ENCODE measurements at regions not wholly inside any gene's neighbourhood (a gene's known extent, or its start where the extent isn't known, plus 50 kb on each side); places are given as distances from the start of the nearest gene placed in this dataset.

GRCh38 chr9:89996773-89997172 lies 392.0 kb downstream of the GADD45G start:
- Histone ChIP-seq H3K4me1 (replicated peaks) (peaks cover 15% of the 10 kb centered on the region), H3K9me3 (no peaks in the 10 kb centered on the region), H3K27me3 (replicated peaks; ENCODE audit: insufficient read depth) (no peaks in the 10 kb centered on the region), H3K4me3 (no peak overlapping the region), H3K36me3 (no peaks in the 10 kb centered on the region), H3K27ac (no peak overlapping the region)
- intact Hi-C loops (cut with DNase I) = no loop called here
- DNase-seq (ENCODE audit: low spot score) = no peak
- TF ChIP-seq POLR2A (IDR thresholded peaks at IDR 0.05) = no peak
- TF ChIP-seq POLR2AphosphoS5 (IDR thresholded peaks at IDR 0.05) = no peak
- TF ChIP-seq CTCF (IDR thresholded peaks at IDR 0.05) = no peak
- 93% methylated on average over 3 of the region's 3 CpGs for WGBS

GRCh38 chr9:89998633-89999032 lies 393.8 kb downstream of the GADD45G start:
- H3K4me3 ChIP-seq = no peak overlapping the region
- no peaks in the 10 kb centered on the region for H3K27me3 ChIP-seq (replicated peaks; ENCODE audit: insufficient read depth)
- peaks cover 24% of the 10 kb centered on the region for H3K4me1 ChIP-seq (replicated peaks)
- no peaks in the 10 kb centered on the region for H3K9me3 ChIP-seq
- TF ChIP-seq POLR2A (IDR thresholded peaks at IDR 0.05) (no peak), POLR2AphosphoS5 (IDR thresholded peaks at IDR 0.05) (no peak), CTCF (IDR thresholded peaks at IDR 0.05) (no peak)
- intact Hi-C loops (cut with DNase I) = no loop called here
- DNase-seq (ENCODE audit: low spot score) = no peak
- WGBS = 78% methylated on average over 3 of the region's 3 CpGs
- peak overlapping the region; percentile 85 to 87 for H3K27ac ChIP-seq
- no peaks in the 10 kb centered on the region for H3K36me3 ChIP-seq

GRCh38 chr9:89999176-89999533 lies 394.3 kb downstream of the GADD45G start:
- no peaks in the 10 kb centered on the region for H3K9me3 ChIP-seq
- peak overlapping the region; percentile 85 to 87 for H3K27ac ChIP-seq
- peak; percentile 92 for DNase-seq (ENCODE audit: low spot score)
- intact Hi-C loops (cut with DNase I) = no loop called here
- H3K4me1 ChIP-seq (replicated peaks) = peaks cover 24% of the 10 kb centered on the region
- H3K27me3 ChIP-seq (replicated peaks; ENCODE audit: insufficient read depth) = no peaks in the 10 kb centered on the region
- WGBS = 83% methylated on average over 3 of the region's 3 CpGs
- no peaks in the 10 kb centered on the region for H3K36me3 ChIP-seq
- no peak overlapping the region for H3K4me3 ChIP-seq
- TF ChIP-seq POLR2AphosphoS5 (IDR thresholded peaks at IDR 0.05) (peak; percentile 83), CTCF (IDR thresholded peaks at IDR 0.05) (no peak)

GRCh38 chr9:89999534-90000370 lies 394.9 kb downstream of the GADD45G start:
- H3K27ac ChIP-seq = peak overlapping the region; percentile 85 to 87
- H3K4me3 ChIP-seq = no peak overlapping the region
- WGBS = 11% methylated on average over 12 of the region's 12 CpGs
- H3K4me1 ChIP-seq (replicated peaks) = peaks cover 24% of the 10 kb centered on the region
- TF ChIP-seq CTCF (IDR thresholded peaks at IDR 0.05) = no peak
- no peak for TF ChIP-seq POLR2A (IDR thresholded peaks at IDR 0.05)
- peak; percentile 77 for TF ChIP-seq POLR2AphosphoS5 (IDR thresholded peaks at IDR 0.05)
- no peaks in the 10 kb centered on the region for H3K9me3 ChIP-seq
- intact Hi-C loops (cut with DNase I) = loop anchor here (5.0 kb wide), 1 partner anchor 377 kb away; no protein-coding TSS in a partner anchor
- H3K36me3 ChIP-seq = no peaks in the 10 kb centered on the region
- DNase-seq (ENCODE audit: low spot score) = peak; percentile 80
- no peaks in the 10 kb centered on the region for H3K27me3 ChIP-seq (replicated peaks; ENCODE audit: insufficient read depth)

- no peak for DNase-seq (ENCODE audit: low spot score)
- Histone ChIP-seq H3K27ac (peak overlapping the region; percentile 85 to 87), H3K4me1 (replicated peaks) (peaks cover 24% of the 10 kb centered on the region), H3K4me3 (no peak overlapping the region), H3K27me3 (replicated peaks; ENCODE audit: insufficient read depth) (no peaks in the 10 kb centered on the region), H3K36me3 (no peaks in the 10 kb centered on the region), H3K9me3 (no peaks in the 10 kb centered on the region)
- intact Hi-C loops (cut with DNase I) = loop anchor here (5.0 kb wide), 1 partner anchor 379 kb away; no protein-coding TSS in a partner anchor
- TF ChIP-seq POLR2A (IDR thresholded peaks at IDR 0.05) (no peak), CTCF (IDR thresholded peaks at IDR 0.05) (no peak), POLR2AphosphoS5 (IDR thresholded peaks at IDR 0.05) (no peak)
- 36% methylated on average over 7 of the region's 7 CpGs for WGBS
Observed at GRCh38 chr9:90000925-90001324, 396.1 kb downstream of the GADD45G start.
